NT2/D1 (cell line): ENCODE measurements at regions not wholly inside any gene's neighbourhood (a gene's known extent, or its start where the extent isn't known, plus 50 kb on each side); places are given as distances from the start of the nearest gene placed in this dataset.

Experiments used
- SUZ12 ChIP-seq: IDR thresholded peaks from 2 replicates; pipeline ENCODE4 v1.6.1; 2011; ENCODE audit not compliant: insufficient read length, insufficient read depth; ENCODE audit errors: extremely low read depth
- YY1 ChIP-seq: IDR thresholded peaks from 2 replicates; pipeline ENCODE4 v1.6.1; 2011; ENCODE audit not compliant: insufficient read length, insufficient read depth
- ZNF274 ChIP-seq: IDR thresholded peaks from 2 replicates; pipeline ENCODE4 v1.6.1; 2011; ENCODE audit warnings: mild to moderate bottlenecking, low read depth, low read length

GRCh38 chr10:20355915-20356314 is 539.7 kb downstream of the PLXDC2 start:
- no peak for TF ChIP-seq ZNF274
- no peak for TF ChIP-seq SUZ12
- TF ChIP-seq YY1, result no peak
